ENCODE measurements at regions not wholly inside any gene's neighbourhood (a gene's known extent, or its start where the extent isn't known, plus 50 kb on each side); places are given as distances from the start of the nearest gene placed in this dataset.

DNA sequence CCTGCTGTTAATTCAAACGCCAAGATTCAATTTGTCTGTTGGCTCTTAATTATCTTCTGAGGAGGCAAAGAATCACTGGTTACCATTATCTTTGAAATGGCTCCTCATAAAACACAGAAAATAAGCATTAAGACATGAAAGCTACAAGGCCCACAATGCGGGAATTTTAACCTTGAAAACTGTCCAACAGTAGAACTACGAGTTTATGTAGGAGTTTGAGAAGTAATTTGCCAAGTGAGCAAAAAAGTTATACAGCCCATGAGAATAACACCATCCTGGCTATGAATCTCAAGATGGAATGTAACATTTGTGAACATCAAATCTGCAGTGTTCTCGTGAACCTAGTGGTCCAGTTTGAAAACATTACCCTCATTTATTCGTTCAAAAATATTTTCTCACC is 172.5 kb downstream of the ALDH1A2 start:
- TF ChIP-seq, protein P1, sequence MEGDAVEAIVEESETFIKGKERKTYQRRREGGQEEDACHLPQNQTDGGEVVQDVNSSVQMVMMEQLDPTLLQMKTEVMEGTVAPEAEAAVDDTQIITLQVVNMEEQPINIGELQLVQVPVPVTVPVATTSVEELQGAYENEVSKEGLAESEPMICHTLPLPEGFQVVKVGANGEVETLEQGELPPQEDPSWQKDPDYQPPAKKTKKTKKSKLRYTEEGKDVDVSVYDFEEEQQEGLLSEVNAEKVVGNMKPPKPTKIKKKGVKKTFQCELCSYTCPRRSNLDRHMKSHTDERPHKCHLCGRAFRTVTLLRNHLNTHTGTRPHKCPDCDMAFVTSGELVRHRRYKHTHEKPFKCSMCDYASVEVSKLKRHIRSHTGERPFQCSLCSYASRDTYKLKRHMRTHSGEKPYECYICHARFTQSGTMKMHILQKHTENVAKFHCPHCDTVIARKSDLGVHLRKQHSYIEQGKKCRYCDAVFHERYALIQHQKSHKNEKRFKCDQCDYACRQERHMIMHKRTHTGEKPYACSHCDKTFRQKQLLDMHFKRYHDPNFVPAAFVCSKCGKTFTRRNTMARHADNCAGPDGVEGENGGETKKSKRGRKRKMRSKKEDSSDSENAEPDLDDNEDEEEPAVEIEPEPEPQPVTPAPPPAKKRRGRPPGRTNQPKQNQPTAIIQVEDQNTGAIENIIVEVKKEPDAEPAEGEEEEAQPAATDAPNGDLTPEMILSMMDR (IDR thresholded peaks at IDR 0.05; ENCODE audit: insufficient read depth, low read length, poor library complexity, severe bottlenecking) = no peak
- TF ChIP-seq EZH2phosphoT487 (conservative IDR thresholded peaks at IDR 0.05; ENCODE audit: low read length) = no peak
